HG03108 (cell line): ENCODE measurements at regions not wholly inside any gene's neighbourhood (a gene's known extent, or its start where the extent isn't known, plus 50 kb on each side); places are given as distances from the start of the nearest gene placed in this dataset.
"Not testable (repeated sequence)": the region's sequence is repeated elsewhere in the genome, so short reads cannot be mapped to it uniquely, and the experiment has no call there.

Experiments
- ATAC-seq: cut with Tn5 transposase; IDR thresholded peaks from one replicate; pipeline ENCODE4 v1.9.1; 2021; ENCODE audit warnings: moderate library complexity; ENCODE audit not compliant: unreplicated experiment

GRCh38 chr3:161893972-161894371 lies 397.4 kb downstream of the OTOL1 start:
- no peak for ATAC-seq

GRCh38 chr3:161894657-161895056 lies 398.0 kb downstream of the OTOL1 start:
- no peak for ATAC-seq

- no peak for ATAC-seq
Observed at GRCh38 chr3:161905520-161906132, 409.0 kb downstream of the OTOL1 start.

GRCh38 chr3:161913786-161914389 lies 417.3 kb downstream of the OTOL1 start:
- no peak for ATAC-seq

- ATAC-seq, result no peak
Observed at GRCh38 chr3:161914703-161915417, 418.3 kb downstream of the OTOL1 start.

- no peak for ATAC-seq
Observed at GRCh38 chr3:161915418-161915750, 418.8 kb downstream of the OTOL1 start.

- no peak for ATAC-seq
Observed at GRCh38 chr3:161920196-161920595, 423.6 kb downstream of the OTOL1 start.

GRCh38 chr3:161925749-161926360 lies 429.2 kb downstream of the OTOL1 start:
- no peak for ATAC-seq

- ATAC-seq, result no peak
Observed at GRCh38 chr3:161927131-161927530, 430.5 kb downstream of the OTOL1 start.

GRCh38 chr3:161939918-161940620 lies 443.5 kb downstream of the OTOL1 start:
- no peak for ATAC-seq

GRCh38 chr3:161940621-161940965 lies 444.0 kb downstream of the OTOL1 start:
- no peak for ATAC-seq

- ATAC-seq, result no peak
Observed at GRCh38 chr3:161941891-161942290, 445.3 kb downstream of the OTOL1 start.

- not testable (repeated sequence) for ATAC-seq
Observed at GRCh38 chr3:161943801-161944345, 447.3 kb downstream of the OTOL1 start.

- no peak for ATAC-seq
Observed at GRCh38 chr3:161946443-161946960, 449.9 kb downstream of the OTOL1 start.

- ATAC-seq, result no peak
Observed at GRCh38 chr3:161950318-161950868, 453.8 kb downstream of the OTOL1 start.

- no peak for ATAC-seq
Observed at GRCh38 chr3:161957467-161957866, 460.9 kb downstream of the OTOL1 start.

GRCh38 chr3:161964857-161965256 lies 468.2 kb downstream of the OTOL1 start:
- ATAC-seq, result no peak

DNA sequence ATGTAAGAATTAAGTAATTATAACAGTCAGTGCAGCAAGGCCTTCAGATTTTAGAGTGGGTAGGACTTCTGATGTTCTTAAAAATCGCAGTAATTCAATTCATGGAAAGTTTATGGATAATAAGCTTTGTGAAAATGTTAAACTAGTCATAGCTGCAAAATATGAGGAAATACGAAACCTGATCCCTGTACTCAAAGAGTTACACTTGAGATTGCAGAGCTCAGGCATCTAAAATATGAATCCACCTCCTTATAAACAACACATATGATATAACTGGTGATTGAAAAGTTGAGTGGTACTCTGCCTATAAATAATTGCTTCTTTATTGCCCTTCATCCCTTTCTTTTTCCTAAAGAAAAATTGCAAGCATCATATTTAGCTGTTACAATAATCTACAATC lies 473.3 kb downstream of the OTOL1 start:
- no peak for ATAC-seq

DNA sequence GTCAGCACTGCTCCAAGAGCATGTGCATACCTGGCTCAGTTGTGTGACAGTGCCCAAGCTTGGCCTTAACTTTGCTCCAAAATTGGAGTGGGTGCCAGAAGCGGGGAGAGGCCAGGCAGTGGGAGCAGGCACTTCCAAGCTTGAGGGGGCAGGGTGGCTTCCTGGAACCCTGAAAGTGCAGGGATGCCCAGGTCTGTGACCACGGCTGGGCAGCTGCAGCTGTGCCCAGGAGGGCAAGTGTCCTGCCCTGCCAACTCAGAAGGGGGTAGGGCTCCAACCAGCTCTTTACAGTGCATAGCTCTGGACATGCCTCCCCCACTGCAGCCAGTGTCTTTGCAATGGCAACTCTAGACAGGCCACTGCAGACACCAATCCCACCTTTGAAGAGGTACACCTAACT lies 478.6 kb downstream of the OTOL1 start:
- no peak for ATAC-seq

DNA sequence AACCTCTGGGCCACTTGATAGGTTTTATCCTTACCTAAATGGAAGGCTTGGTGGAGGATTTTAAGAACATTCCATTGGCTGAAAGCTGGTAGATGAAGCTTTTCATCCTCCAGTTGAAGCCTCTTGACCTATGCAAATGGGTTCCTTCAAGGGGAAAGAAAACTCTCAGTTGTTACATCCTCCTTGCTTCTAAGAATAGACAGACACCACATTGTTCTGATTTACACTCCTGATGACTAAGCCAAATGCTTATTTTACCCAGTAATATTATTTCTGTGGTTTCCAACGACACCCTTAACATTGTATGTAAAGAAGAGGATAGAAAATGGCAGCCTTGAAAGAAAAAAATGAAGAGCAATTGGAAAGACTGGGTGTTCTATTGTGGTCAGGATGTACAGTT lies 480.5 kb downstream of the OTOL1 start:
- ATAC-seq, result no peak

GRCh38 chr3:161977850-161978249 lies 481.2 kb downstream of the OTOL1 start:
- no peak for ATAC-seq
